GM06990 (cell line): ENCODE measurements at regions not wholly inside any gene's neighbourhood (a gene's known extent, or its start where the extent isn't known, plus 50 kb on each side); places are given as distances from the start of the nearest gene placed in this dataset.

Experiments
- DNase-seq: peaks from one replicate; pipeline ENCODE4 v3.0.0-alpha.2; 2011; ENCODE audit not compliant: insufficient read length; ENCODE audit errors: extremely low read depth
- H3K27me3 ChIP-seq: replicated peaks from 2 replicates; pipeline ENCODE4 v1.6.0; 2011; ENCODE audit warnings: low read length; ENCODE audit not compliant: control insufficient read depth, insufficient read depth
- H3K36me3 ChIP-seq: 2 replicates; pipeline ENCODE4 v1.5.1; 2011; ENCODE audit warnings: low read length; ENCODE audit not compliant: control insufficient read depth, insufficient read depth
- H3K4me3 ChIP-seq: replicated peaks from 2 replicates; pipeline ENCODE4 v1.5.1; 2011; ENCODE audit warnings: low read depth, mild to moderate bottlenecking, control low read depth, low read length
- TF ChIP-seq, protein P1 (sequence below): IDR thresholded peaks from 2 replicates; pipeline ENCODE4 v1.5.1; 2011; ENCODE audit warnings: low read length, control low read depth, mild to moderate bottlenecking, inconsistent platforms; ENCODE audit not compliant: insufficient read depth, poor library complexity, severe bottlenecking

- Histone ChIP-seq H3K36me3 (no peaks in the 10 kb centered on the region), H3K4me3 (no peak overlapping the region), H3K27me3 (no peaks in the 10 kb centered on the region)
- DNase-seq = no peak
- TF ChIP-seq, protein P1, sequence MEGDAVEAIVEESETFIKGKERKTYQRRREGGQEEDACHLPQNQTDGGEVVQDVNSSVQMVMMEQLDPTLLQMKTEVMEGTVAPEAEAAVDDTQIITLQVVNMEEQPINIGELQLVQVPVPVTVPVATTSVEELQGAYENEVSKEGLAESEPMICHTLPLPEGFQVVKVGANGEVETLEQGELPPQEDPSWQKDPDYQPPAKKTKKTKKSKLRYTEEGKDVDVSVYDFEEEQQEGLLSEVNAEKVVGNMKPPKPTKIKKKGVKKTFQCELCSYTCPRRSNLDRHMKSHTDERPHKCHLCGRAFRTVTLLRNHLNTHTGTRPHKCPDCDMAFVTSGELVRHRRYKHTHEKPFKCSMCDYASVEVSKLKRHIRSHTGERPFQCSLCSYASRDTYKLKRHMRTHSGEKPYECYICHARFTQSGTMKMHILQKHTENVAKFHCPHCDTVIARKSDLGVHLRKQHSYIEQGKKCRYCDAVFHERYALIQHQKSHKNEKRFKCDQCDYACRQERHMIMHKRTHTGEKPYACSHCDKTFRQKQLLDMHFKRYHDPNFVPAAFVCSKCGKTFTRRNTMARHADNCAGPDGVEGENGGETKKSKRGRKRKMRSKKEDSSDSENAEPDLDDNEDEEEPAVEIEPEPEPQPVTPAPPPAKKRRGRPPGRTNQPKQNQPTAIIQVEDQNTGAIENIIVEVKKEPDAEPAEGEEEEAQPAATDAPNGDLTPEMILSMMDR = no peak
Observed at GRCh38 chr3:15892311-15893227, 94.8 kb upstream of the ANKRD28 start.

DNA sequence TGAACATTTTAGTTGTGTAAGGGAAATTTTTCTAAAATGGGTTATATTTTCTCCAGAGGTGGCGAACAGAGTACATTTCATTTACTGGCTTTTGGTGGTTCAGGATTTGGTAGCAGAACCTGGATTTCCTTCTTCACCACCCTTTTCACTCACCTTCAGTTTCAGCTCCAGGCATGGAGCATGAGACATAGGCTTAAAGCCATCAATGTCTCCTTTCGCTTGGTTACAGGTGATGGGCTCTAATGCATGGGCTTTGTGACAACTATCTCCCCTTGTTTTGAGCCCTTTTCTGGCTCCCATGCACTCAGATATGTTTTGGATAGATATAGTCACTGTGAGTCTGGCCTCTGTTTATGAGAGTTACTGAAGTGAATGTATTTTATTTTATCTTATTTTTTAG is 96.6 kb upstream of the ANKRD28 start:
- DNase-seq = no peak
- Histone ChIP-seq H3K27me3 (no peaks in the 10 kb centered on the region), H3K36me3 (no peaks in the 10 kb centered on the region), H3K4me3 (no peak overlapping the region)
- TF ChIP-seq, protein P1 = no peak

DNA sequence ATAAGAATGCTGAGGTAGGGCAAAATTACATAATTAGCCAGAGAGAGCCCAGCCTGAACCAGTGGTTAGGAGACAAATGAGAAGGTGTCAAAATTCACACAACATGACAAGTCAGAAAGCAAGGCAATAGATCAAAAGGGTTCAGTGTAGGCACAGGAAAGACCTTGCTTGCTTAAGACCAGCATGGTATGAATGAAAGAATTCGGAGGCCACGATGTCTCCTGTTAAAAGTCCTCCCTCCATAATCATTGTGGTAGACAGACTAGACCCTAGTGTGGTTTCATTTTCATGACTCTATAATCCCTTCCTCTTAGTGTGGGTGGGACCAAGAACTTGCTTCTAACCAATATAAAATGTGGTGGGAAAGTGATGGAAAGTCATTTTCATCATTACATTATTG is 98.7 kb upstream of the ANKRD28 start:
- no peak for DNase-seq
- H3K4me3 ChIP-seq = no peak overlapping the region
- no peaks in the 10 kb centered on the region for H3K27me3 ChIP-seq
- TF ChIP-seq, protein P1 = no peak
- no peaks in the 10 kb centered on the region for H3K36me3 ChIP-seq

GRCh38 chr3:15899388-15899787 is 101.6 kb upstream of the ANKRD28 start:
- no peaks in the 10 kb centered on the region for H3K36me3 ChIP-seq
- TF ChIP-seq, protein P1 = no peak
- no peak overlapping the region for H3K4me3 ChIP-seq
- no peak for DNase-seq
- no peaks in the 10 kb centered on the region for H3K27me3 ChIP-seq

- Histone ChIP-seq H3K27me3 (no peaks in the 10 kb centered on the region), H3K36me3 (no peaks in the 10 kb centered on the region), H3K4me3 (no peak overlapping the region)
- no peak for DNase-seq
- TF ChIP-seq, protein P1 = no peak
Observed at GRCh38 chr3:15903164-15903563, 105.4 kb upstream of the ANKRD28 start.
